ENCODE measurements at regions not wholly inside any gene's neighbourhood (a gene's known extent, or its start where the extent isn't known, plus 50 kb on each side); places are given as distances from the start of the nearest gene placed in this dataset.

GRCh38 chr13:109568339-109568818 is 218.0 kb downstream of the IRS2 start:
- TF ChIP-seq CTCF (IDR thresholded peaks at IDR 0.05), result no peak
- no peak for TF ChIP-seq POLR2A (IDR thresholded peaks at IDR 0.05)

All from gastroesophageal sphincter (tissue), 3 donors.